ENCODE measurements at regions not wholly inside any gene's neighbourhood (a gene's known extent, or its start where the extent isn't known, plus 50 kb on each side); places are given as distances from the start of the nearest gene placed in this dataset.

GRCh38 chr20:52768694-52769093 is 203.5 kb upstream of the TSHZ2 start:
- DNase-seq: no peak

GRCh38 chr20:52766645-52767435 is 205.3 kb upstream of the TSHZ2 start:
- no peak for DNase-seq

GRCh38 chr20:52763321-52763853 is 208.8 kb upstream of the TSHZ2 start:
- DNase-seq: no peak

GRCh38 chr20:52761867-52762266 is 210.3 kb upstream of the TSHZ2 start:
- no peak for DNase-seq

- no peak for DNase-seq
Observed at GRCh38 chr20:52760791-52761190, 211.4 kb upstream of the TSHZ2 start.

GRCh38 chr20:52757411-52757810 is 214.7 kb upstream of the TSHZ2 start:
- no peak for DNase-seq

- no peak for DNase-seq
Observed at GRCh38 chr20:52755744-52756143, 216.4 kb upstream of the TSHZ2 start.

GRCh38 chr20:52754366-52754765 is 217.8 kb upstream of the TSHZ2 start:
- DNase-seq: no peak

- DNase-seq: no peak
Observed at GRCh38 chr20:52752023-52752422, 220.1 kb upstream of the TSHZ2 start.

GRCh38 chr20:52751571-52751970 is 220.6 kb upstream of the TSHZ2 start:
- DNase-seq: no peak

- DNase-seq: no peak
Observed at GRCh38 chr20:52749938-52750337, 222.2 kb upstream of the TSHZ2 start.

GRCh38 chr20:52748990-52749389 is 223.2 kb upstream of the TSHZ2 start:
- no peak for DNase-seq

- DNase-seq: no peak
Observed at GRCh38 chr20:52748285-52748932, 223.7 kb upstream of the TSHZ2 start.

- no peak for DNase-seq
Observed at GRCh38 chr20:52747845-52748284, 224.3 kb upstream of the TSHZ2 start.

GRCh38 chr20:52746770-52747169 is 225.4 kb upstream of the TSHZ2 start:
- no peak for DNase-seq

GRCh38 chr20:52746190-52746589 is 226.0 kb upstream of the TSHZ2 start:
- DNase-seq: no peak

- no peak for DNase-seq
Observed at GRCh38 chr20:52744441-52744840, 227.7 kb upstream of the TSHZ2 start.

- DNase-seq: no peak
Observed at GRCh38 chr20:52738081-52738480, 234.1 kb upstream of the TSHZ2 start.

GRCh38 chr20:52736507-52736906 is 235.7 kb upstream of the TSHZ2 start:
- DNase-seq: no peak

GRCh38 chr20:52731093-52731492 is 241.1 kb upstream of the TSHZ2 start:
- no peak for DNase-seq

GRCh38 chr20:52727740-52728456 is 244.3 kb upstream of the TSHZ2 start:
- no peak for DNase-seq

GRCh38 chr20:52724541-52724940 is 247.6 kb upstream of the TSHZ2 start:
- DNase-seq: no peak

GRCh38 chr20:52722926-52723688 is 249.1 kb upstream of the TSHZ2 start:
- DNase-seq: no peak
